IPS DF 6.9 (cell line): ENCODE measurements at regions not wholly inside any gene's neighbourhood (a gene's known extent, or its start where the extent isn't known, plus 50 kb on each side); places are given as distances from the start of the nearest gene placed in this dataset.

Source experiments
- DNase-seq: peaks from one replicate; pipeline ENCODE4 v3.0.0-alpha.2; 2013; ENCODE audit warnings: low read depth, low spot score
- H3K27ac ChIP-seq: one replicate; pipeline ENCODE4 v1.5.1; 2013; ENCODE audit warnings: low read length, control low read depth
- H3K27me3 ChIP-seq: 2 replicates; pipeline ENCODE4 v1.6.1; 2013; ENCODE audit warnings: mild to moderate bottlenecking, low read length; ENCODE audit not compliant: control insufficient read depth, insufficient read depth
- H3K36me3 ChIP-seq: 2 replicates; pipeline ENCODE4 v1.6.1; 2013; ENCODE audit warnings: low read length; ENCODE audit not compliant: control insufficient read depth, insufficient read depth
- H3K4me1 ChIP-seq: 2 replicates; pipeline ENCODE4 v1.6.1; 2013; ENCODE audit warnings: low read length; ENCODE audit not compliant: control insufficient read depth, insufficient read depth
- H3K4me3 ChIP-seq: 2 replicates; pipeline ENCODE4 v1.5.1; 2013; ENCODE audit warnings: mild to moderate bottlenecking, low read length
- H3K9me3 ChIP-seq: 2 replicates; pipeline ENCODE4 v1.6.1; 2013; ENCODE audit warnings: low read length, inconsistent platforms; ENCODE audit not compliant: control insufficient read depth, insufficient read depth
- WGBS: extraction: QIAGEN DNeasy Blood & Tissue Kit; methylation state at CpG from one replicate; pipeline ENCODE4 v1.1.7; 2013; ENCODE audit warnings: mixed read lengths, missing lambda C conversion rate; ENCODE audit not compliant: insufficient read length, insufficient coverage; 5-methylcytosine and 5-hydroxymethylcytosine counted together

DNA sequence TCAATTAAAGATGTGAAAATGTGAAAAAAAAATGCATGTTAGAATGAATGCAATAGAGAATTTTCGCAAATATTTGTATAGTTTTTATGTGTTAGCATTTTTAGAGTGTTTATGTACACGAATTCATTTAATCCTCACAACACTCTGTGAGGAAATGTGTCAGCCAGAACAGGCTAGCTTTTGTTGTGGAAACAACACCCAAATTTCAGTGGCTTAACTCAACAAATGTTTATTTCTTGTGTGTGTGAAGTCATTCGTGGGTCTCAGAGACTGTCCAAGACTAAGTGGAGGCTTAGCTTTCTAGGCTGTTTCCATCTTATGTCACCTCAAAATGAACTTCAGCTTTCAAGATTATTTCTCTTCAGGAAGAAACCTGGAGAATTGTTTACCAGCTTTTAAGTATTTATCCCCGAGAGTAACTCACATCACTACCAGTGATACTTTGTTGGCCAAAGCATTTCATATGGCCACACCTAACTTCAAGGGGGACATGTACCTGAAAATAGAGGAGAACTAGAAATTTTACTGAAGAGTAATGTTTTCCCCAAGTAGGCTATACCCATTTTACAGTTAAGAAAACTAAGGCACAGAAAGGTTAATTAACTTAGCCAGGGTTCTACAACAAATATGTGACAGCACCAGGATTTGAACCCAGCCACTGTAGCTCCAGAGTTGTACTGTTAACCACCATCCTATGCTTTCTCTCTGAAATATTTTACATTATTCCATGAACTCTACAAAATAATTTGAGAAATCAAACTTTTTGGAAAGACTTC lies 306.1 kb downstream of the QKI start:
- no peaks in the 10 kb centered on the region for H3K27me3 ChIP-seq
- no peaks in the 10 kb centered on the region for H3K4me1 ChIP-seq
- no peak overlapping the region for H3K27ac ChIP-seq
- DNase-seq = no peak
- H3K4me3 ChIP-seq = no peak overlapping the region
- 100% methylated on average over 1 of the region's 4 CpGs for WGBS
- H3K9me3 ChIP-seq = no peaks in the 10 kb centered on the region
- H3K36me3 ChIP-seq = no peaks in the 10 kb centered on the region

DNA sequence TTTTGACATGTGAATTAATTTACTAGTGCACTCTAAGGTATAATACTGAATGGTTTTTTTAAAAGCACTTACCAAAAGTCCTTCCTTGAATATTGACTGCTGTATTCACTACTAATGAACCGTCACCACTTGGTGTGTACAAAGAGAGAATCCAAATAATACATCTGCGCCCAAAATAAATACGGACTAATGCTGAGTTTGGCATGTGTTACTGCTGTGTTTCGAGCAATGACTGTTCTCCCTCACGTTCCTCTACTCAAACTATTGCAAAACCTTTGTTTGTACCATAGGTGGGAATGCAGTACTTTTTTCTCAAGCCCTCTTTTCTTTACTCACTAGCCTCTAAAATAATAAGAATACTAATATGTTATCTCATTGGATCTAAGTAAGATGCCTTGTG lies 305.5 kb downstream of the QKI start:
- no peak overlapping the region for H3K27ac ChIP-seq
- no peaks in the 10 kb centered on the region for H3K9me3 ChIP-seq
- no peak for DNase-seq
- no peaks in the 10 kb centered on the region for H3K4me1 ChIP-seq
- H3K4me3 ChIP-seq = no peak overlapping the region
- no peaks in the 10 kb centered on the region for H3K36me3 ChIP-seq
- no peaks in the 10 kb centered on the region for H3K27me3 ChIP-seq
- WGBS = no CpG with 5 or more reads among the region's 5 CpGs

DNA sequence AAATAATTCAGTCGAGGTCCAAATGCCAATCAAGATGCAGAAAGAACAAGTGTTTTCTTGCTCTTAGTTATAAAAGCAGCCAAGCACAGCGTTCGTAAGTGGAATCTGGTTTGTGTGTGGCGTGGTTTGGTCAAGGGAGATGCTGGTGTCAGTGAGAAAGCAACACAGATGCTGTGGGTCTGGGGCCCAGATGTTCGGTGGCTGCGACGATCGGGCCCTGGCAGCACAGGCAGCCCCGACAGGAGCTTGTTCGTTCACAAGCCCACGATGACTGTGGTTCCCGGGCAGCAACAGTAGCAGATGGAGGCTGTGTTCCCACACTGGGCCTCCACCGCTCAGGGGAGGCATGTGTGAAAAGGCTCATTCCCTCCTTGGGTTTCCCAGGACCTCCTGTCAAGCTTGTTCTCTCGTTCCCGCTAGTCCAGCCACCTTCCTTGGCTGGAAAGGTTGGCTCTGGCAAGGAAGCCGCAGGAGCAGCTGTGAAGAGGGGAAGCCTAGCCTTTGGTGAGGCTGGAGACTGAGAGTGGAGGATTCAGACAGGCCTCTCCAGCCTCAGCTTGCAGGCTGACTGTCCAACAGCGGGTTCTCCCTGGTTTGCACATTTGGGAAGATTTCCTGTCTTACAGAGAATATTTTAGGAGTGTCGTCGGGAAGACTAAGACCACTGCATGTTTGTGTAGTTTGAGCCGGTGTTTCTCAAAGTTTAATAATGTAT lies 304.7 kb downstream of the QKI start:
- H3K36me3 ChIP-seq = no peaks in the 10 kb centered on the region
- H3K4me3 ChIP-seq = no peak overlapping the region
- whole genome bisulfite sequencing = no CpG with 5 or more reads among the region's 20 CpGs
- H3K27ac ChIP-seq = no peak overlapping the region
- H3K4me1 ChIP-seq = no peaks in the 10 kb centered on the region
- no peaks in the 10 kb centered on the region for H3K27me3 ChIP-seq
- no peaks in the 10 kb centered on the region for H3K9me3 ChIP-seq
- no peak for DNase-seq

DNA sequence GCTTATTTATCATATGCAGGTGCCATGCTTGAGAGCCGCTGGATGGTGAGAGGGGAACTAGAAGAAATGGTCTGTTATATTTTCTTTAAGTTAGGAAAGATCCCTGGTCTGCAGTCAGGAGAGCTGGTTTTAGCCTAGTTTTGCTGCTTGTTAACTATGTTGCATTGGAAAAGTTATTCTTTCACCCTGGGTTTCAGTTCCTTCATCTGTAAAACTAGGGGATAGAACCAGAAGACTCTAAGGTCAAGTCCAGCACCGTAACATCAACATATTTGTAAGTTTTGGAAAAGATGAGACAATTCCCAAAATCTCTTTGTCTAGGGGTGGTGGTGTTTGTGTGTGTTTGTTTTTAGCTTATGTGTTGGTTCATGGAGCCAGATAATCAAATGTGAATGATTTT lies 304.0 kb downstream of the QKI start:
- no peak for DNase-seq
- Histone ChIP-seq H3K27me3 (no peaks in the 10 kb centered on the region), H3K4me1 (no peaks in the 10 kb centered on the region), H3K36me3 (no peaks in the 10 kb centered on the region), H3K4me3 (no peak overlapping the region), H3K9me3 (no peaks in the 10 kb centered on the region), H3K27ac (no peak overlapping the region)
- no CpG with 5 or more reads among the region's 2 CpGs for WGBS

DNA sequence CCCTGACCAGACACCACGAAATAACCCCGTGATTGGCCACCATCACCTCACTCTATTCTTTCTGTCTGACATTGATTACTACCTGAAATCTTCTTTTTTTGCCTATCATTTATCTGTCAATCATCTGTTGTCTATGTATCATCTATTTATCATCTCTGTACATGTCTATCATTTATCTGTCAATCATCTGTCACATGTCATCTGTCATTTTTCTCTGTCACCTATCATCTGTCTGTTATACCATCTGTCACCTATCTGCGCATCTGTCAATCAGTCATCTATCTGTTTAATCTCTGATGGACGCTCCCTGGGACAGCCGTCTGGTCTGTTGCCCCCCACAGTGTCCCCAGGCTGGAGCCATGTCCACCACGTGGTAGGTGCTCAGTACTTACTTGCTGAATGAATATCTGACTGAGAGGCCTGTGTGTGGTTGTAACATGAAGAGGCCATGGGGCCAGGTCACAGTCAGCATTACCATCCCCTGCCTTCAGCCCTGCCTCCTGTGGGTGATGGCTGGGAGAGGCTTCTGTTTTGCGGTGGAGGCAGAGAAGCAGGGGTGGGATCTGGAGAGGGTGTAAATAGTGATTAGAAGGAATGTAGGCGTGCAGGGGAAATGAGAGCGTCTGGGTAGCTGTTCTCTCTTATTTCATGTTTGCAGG lies 302.7 kb downstream of the QKI start:
- no peak for DNase-seq
- Histone ChIP-seq H3K9me3 (no peaks in the 10 kb centered on the region), H3K4me3 (no peak overlapping the region), H3K4me1 (no peaks in the 10 kb centered on the region), H3K27me3 (no peaks in the 10 kb centered on the region), H3K36me3 (no peaks in the 10 kb centered on the region), H3K27ac (no peak overlapping the region)
- WGBS = no CpG with 5 or more reads among the region's 9 CpGs

DNA sequence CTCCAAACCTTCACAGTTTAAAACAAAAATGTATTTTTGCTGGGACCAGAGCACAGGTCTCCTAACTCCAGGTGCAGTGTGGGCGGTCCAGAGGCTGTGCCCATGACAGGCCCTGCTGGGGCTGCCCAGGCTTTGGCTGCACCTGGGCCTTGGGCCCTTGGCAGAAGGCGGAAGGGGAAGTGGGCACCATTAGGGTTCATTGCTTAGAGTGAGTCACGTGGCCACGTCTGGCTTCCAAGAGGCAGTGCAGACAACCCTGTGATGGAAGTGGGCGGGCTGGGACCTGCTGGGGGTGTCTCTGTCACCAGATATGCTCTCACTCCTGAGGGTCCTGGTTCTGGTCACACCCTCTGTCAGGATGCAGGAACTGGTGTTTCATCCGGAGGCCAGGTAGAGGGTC lies 302.2 kb downstream of the QKI start:
- H3K27ac ChIP-seq = no peak overlapping the region
- H3K9me3 ChIP-seq = no peaks in the 10 kb centered on the region
- WGBS = no CpG with 5 or more reads among the region's 6 CpGs
- no peak overlapping the region for H3K4me3 ChIP-seq
- H3K4me1 ChIP-seq = no peaks in the 10 kb centered on the region
- no peaks in the 10 kb centered on the region for H3K36me3 ChIP-seq
- H3K27me3 ChIP-seq = no peaks in the 10 kb centered on the region
- no peak for DNase-seq

DNA sequence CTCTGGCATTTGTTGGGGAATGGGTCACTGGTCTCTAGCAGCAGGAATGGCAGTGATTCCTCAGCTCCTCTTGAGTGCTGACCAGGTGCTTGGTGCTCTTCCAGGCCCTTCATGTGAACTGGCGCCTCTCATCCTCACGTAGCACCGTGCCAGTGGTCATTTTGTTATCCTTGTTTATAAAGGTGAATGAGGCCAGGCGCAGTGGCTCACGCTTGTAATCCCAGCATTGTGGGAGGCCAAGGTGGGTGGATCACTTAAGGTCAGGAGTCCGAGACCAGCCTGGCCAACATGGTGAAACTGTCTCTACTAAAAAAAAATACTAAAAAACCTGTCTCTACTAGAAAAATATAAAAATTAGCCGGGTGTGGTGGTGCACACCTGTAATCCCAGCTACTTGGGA lies 301.3 kb downstream of the QKI start:
- no peaks in the 10 kb centered on the region for H3K36me3 ChIP-seq
- H3K9me3 ChIP-seq = no peaks in the 10 kb centered on the region
- DNase-seq = no peak
- H3K27me3 ChIP-seq = no peaks in the 10 kb centered on the region
- no peaks in the 10 kb centered on the region for H3K4me1 ChIP-seq
- no peak overlapping the region for H3K4me3 ChIP-seq
- no CpG with 5 or more reads among the region's 7 CpGs for WGBS
- H3K27ac ChIP-seq = no peak overlapping the region

DNA sequence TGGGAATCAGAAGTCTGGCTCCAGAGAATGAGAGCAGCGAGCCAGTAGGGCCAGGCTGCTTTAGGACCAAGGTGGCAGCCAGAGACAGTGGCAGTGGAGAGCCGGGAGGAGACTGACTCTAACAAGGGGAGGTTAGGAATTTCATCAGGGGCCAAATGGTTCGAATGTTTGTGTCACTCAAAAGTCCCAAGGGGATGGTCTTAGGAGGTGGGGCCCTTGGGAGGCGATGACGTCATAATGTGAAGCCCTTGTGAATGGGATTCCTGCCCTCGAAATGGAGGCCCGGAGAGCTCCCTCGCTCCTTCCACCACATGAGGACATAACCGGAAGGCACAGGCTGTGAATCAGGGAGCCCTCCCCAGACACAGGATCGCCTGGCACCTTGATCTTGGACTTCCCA lies 299.7 kb downstream of the QKI start:
- Histone ChIP-seq H3K27me3 (no peaks in the 10 kb centered on the region), H3K36me3 (no peaks in the 10 kb centered on the region), H3K4me3 (no peak overlapping the region), H3K4me1 (no peaks in the 10 kb centered on the region), H3K27ac (no peak overlapping the region), H3K9me3 (no peaks in the 10 kb centered on the region)
- no peak for DNase-seq
- no CpG with 5 or more reads among the region's 10 CpGs for WGBS

DNA sequence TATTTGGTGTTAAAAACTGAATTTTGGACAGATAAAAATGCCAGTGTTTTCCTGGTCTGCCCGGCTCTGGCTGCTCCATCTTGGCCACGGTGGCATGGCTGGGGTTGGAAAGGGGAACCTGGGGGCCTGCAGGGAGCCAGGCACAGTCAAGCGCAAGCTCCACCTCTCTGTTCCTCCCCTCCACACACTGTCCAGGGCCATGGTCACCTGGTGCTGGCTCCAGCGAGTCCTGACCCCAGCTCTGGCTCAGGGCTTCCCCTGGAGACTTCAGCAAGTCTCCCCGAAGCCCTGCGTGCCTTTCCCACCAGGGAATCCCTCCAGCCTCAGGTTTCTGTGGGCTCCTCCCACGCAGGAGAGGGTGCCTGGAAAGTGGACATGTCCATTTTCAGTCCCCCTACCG lies 298.5 kb downstream of the QKI start:
- Histone ChIP-seq H3K4me3 (no peak overlapping the region), H3K36me3 (no peaks in the 10 kb centered on the region), H3K27ac (no peak overlapping the region), H3K9me3 (no peaks in the 10 kb centered on the region), H3K27me3 (no peaks in the 10 kb centered on the region), H3K4me1 (no peaks in the 10 kb centered on the region)
- WGBS = no CpG with 5 or more reads among the region's 8 CpGs
- no peak for DNase-seq

DNA sequence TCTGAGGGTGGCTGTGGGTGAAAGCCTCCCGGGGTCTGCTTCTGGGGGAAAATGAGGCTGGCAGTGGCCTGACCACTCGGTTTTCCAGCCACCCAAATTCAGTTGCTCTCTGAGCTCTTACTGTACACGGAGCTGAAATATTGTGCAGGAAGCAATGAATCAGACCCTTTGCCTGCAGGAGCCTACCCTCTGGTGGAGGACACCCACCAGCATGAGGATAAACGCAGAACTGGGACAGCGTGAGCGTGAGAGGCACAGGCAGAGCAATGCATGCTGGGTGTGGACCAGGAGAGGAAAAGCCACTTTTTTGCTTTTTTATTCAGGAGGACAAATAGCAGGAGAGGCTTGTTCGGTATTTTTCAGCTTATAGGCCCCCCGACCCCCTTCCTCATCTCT lies 298.0 kb downstream of the QKI start:
- no peak for DNase-seq
- H3K4me1 ChIP-seq = no peaks in the 10 kb centered on the region
- H3K4me3 ChIP-seq = no peak overlapping the region
- no peaks in the 10 kb centered on the region for H3K9me3 ChIP-seq
- H3K27me3 ChIP-seq = no peaks in the 10 kb centered on the region
- no CpG with 5 or more reads among the region's 8 CpGs for WGBS
- H3K36me3 ChIP-seq = no peaks in the 10 kb centered on the region
- H3K27ac ChIP-seq = no peak overlapping the region
